ENCODE measurements at regions not wholly inside any gene's neighbourhood (a gene's known extent, or its start where the extent isn't known, plus 50 kb on each side); places are given as distances from the start of the nearest gene placed in this dataset.

DNA sequence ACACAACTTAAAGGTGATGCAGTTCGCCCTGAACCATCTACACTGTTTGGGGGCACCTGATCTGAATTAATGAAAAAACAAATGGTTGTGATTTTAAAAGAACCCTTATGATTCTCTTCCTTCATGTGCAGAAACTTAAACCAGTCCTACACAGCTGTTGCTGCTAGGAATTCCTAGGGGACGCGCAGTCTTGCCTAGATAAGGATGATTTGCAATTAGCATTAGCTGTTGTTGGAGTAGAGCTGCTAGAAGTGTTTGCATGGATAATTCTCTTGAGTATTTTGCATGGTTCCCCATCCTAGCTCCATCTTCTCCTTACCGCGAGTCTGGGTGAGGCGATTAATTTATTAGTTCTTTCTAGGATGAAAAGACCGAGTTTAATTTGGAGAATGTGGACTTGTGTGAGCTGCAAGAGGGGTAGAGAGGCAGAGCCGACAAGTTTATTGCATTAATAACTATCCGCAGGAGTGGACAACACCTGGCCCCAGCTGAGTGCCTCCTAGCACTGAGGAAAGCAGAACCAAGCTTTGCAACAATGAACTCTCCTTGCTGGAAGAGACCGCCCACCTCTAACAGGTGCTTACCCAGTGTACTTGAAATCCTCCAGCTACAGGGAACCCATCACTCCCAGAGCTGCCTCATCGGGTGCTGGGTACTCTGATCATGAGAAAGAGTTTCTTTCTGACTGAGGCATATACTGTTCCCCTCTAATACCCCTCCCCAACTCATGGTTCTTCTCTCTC lies 75.0 kb upstream of the WNT7A start:
- TF ChIP-seq, protein P1, sequence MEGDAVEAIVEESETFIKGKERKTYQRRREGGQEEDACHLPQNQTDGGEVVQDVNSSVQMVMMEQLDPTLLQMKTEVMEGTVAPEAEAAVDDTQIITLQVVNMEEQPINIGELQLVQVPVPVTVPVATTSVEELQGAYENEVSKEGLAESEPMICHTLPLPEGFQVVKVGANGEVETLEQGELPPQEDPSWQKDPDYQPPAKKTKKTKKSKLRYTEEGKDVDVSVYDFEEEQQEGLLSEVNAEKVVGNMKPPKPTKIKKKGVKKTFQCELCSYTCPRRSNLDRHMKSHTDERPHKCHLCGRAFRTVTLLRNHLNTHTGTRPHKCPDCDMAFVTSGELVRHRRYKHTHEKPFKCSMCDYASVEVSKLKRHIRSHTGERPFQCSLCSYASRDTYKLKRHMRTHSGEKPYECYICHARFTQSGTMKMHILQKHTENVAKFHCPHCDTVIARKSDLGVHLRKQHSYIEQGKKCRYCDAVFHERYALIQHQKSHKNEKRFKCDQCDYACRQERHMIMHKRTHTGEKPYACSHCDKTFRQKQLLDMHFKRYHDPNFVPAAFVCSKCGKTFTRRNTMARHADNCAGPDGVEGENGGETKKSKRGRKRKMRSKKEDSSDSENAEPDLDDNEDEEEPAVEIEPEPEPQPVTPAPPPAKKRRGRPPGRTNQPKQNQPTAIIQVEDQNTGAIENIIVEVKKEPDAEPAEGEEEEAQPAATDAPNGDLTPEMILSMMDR (conservative IDR thresholded peaks at IDR 0.05), result no peak
- TF ChIP-seq ZFX (IDR thresholded peaks at IDR 0.05), result no peak
